ENCODE measurements at regions not wholly inside any gene's neighbourhood (a gene's known extent, or its start where the extent isn't known, plus 50 kb on each side); places are given as distances from the start of the nearest gene placed in this dataset.
A peak's percentile ranks its signal among the peaks of the same experiment; 100 is the strongest.

DNA sequence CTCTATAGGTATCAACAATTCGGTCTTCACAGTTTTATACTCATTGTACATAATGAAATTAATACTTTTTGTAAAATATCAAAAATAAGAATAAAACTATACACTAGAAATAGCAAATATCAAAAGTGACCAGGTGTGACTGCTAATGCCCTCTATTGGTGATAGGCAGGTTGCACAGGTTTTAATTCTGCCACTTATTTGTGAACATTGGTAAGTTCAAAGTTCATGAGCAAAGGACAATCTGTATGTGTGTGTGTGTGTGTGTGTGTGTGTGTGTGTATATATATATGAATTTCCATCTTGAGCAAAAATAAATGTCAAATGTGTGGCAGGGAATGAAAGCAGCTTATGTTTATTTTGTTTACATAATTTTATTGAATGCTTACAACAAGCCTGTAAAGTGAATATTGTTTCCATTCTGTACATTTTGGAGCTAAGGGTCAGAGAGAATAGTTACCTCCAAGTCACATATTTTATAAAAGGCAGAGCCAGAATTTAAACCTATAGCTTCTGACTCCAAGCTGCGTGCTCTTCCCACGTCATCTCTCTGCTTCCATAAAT, 537.4 kb downstream of the CPS1 start:
- DNase-seq (no peak), ATAC-seq (ENCODE audit: insufficient read depth, low FRiP score) (no peak)
- Histone ChIP-seq H3K4me3 (no peak overlapping the region), H3K9me3 (ENCODE audit: control insufficient read depth in 4 of 4, insufficient read depth in 3 of 4, low read length in 3 of 4) (no peaks in the 10 kb centered on the region), H3K9ac (ENCODE audit: insufficient read depth in 1 of 2, low read length in 2 of 2) (no peak overlapping the region), H3K4me1 (ENCODE audit: control insufficient read depth in 5 of 5, insufficient read depth in 5 of 5, low read length in 5 of 5) (no peaks in the 10 kb centered on the region), H3K36me3 (ENCODE audit: control insufficient read depth in 4 of 4, insufficient read depth in 4 of 4, low read length in 4 of 4) (no peaks in the 10 kb centered on the region), H3K27me3 (ENCODE audit: control insufficient read depth in 3 of 3, insufficient read depth in 3 of 3, low read length in 2 of 3) (no peaks in the 10 kb centered on the region), H3K27ac (ENCODE audit: low read depth in 1 of 2, low read length in 1 of 2) (no peak overlapping the region)
- no peak for TF ChIP-seq CTCF (IDR thresholded peaks at IDR 0.05; ENCODE audit: control extremely low read depth, extremely low read depth)
- 82 to 85% methylated on average over 3 of the region's 3 CpGs for WGBS, 2 donors

- DNase-seq (peak; percentile 4 to 28 (median 14)), ATAC-seq (ENCODE audit: insufficient read depth, low FRiP score) (no peak)
- H3K4me3 ChIP-seq = no peak overlapping the region
- H3K9ac ChIP-seq (ENCODE audit: insufficient read depth in 1 of 2, low read length in 2 of 2) = no peak overlapping the region
- no peak overlapping the region for H3K27ac ChIP-seq (ENCODE audit: low read depth in 1 of 2, low read length in 1 of 2)
- H3K36me3 ChIP-seq (ENCODE audit: control insufficient read depth in 4 of 4, insufficient read depth in 4 of 4, low read length in 4 of 4) = no peaks in the 10 kb centered on the region
- 59 to 87% methylated on average over 4 of the region's 4 CpGs for WGBS, 2 donors
- H3K4me1 ChIP-seq (ENCODE audit: control insufficient read depth in 5 of 5, insufficient read depth in 5 of 5, low read length in 5 of 5) = no peaks in the 10 kb centered on the region
- no peaks in the 10 kb centered on the region for H3K9me3 ChIP-seq (ENCODE audit: control insufficient read depth in 4 of 4, insufficient read depth in 3 of 4, low read length in 3 of 4)
- H3K27me3 ChIP-seq (ENCODE audit: control insufficient read depth in 3 of 3, insufficient read depth in 3 of 3, low read length in 2 of 3) = no peaks in the 10 kb centered on the region
- TF ChIP-seq CTCF (IDR thresholded peaks at IDR 0.05; ENCODE audit: control extremely low read depth, extremely low read depth) = no peak
Measured at GRCh38 chr2:211103989-211104388, 547.6 kb downstream of the CPS1 start.

DNA sequence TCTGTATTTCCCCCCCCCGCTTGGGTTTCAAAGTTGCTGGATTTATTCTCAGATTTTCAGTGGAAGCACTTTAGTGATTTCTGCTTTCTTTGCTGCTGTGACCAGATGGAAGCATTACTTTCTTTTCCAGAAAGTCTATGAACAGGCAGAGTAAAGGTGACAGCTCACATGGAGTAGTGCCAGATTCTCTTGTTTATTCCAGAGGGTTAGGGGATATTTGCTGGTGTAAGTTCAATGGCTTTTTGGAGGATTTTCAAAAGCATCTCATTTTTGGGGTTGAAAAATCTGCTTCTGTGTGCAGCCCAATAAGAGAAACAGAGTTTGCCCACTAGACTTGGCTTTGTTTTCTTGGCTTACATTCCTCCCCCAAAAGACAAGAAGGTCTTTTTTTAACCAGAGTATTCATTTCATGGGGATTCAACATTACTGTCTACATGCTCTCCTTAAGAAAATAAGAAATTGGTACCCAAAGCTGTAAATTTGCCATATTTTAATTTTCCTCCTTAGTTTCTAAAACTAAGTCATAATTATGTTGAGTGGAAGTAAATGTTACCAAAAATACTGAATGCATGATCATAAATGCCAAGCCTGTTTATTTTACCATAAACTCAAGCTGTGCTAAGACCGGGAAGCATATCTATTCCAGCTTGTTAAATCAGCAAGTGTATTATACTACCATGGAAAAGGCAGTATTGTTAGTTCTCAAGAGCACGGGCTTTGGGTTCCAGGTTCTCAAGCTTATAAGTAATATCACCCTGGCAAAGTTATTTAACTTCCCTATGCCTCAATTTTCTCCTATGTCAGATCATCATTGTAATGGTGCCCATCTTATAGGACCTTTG, 557.2 kb downstream of the CPS1 start:
- 78 to 82% methylated on average over 3 of the region's 3 CpGs for WGBS, 2 donors
- H3K4me1 ChIP-seq (ENCODE audit: control insufficient read depth in 5 of 5, insufficient read depth in 5 of 5, low read length in 5 of 5) = no peaks in the 10 kb centered on the region
- no peak overlapping the region for H3K27ac ChIP-seq (ENCODE audit: low read depth in 1 of 2, low read length in 1 of 2)
- no peaks in the 10 kb centered on the region for H3K9me3 ChIP-seq (ENCODE audit: control insufficient read depth in 4 of 4, insufficient read depth in 3 of 4, low read length in 3 of 4)
- TF ChIP-seq CTCF (IDR thresholded peaks at IDR 0.05; ENCODE audit: control extremely low read depth, extremely low read depth) = no peak
- ATAC-seq (ENCODE audit: insufficient read depth, low FRiP score) = no peak
- no peak overlapping the region for H3K9ac ChIP-seq (ENCODE audit: insufficient read depth in 1 of 2, low read length in 2 of 2)
- no peaks in the 10 kb centered on the region for H3K36me3 ChIP-seq (ENCODE audit: control insufficient read depth in 4 of 4, insufficient read depth in 4 of 4, low read length in 4 of 4)
- peak in 1 of 3 donors; percentile 2 for DNase-seq
- H3K4me3 ChIP-seq = no peak overlapping the region
- no peaks in the 10 kb centered on the region for H3K27me3 ChIP-seq (ENCODE audit: control insufficient read depth in 3 of 3, insufficient read depth in 3 of 3, low read length in 2 of 3)
